GM19455 (cell line): ENCODE measurements at regions not wholly inside any gene's neighbourhood (a gene's known extent, or its start where the extent isn't known, plus 50 kb on each side); places are given as distances from the start of the nearest gene placed in this dataset.

Experiments used
- ATAC-seq: cut with Tn5 transposase; IDR thresholded peaks from one replicate; pipeline ENCODE4 v1.9.1; 2021; ENCODE audit not compliant: unreplicated experiment

DNA sequence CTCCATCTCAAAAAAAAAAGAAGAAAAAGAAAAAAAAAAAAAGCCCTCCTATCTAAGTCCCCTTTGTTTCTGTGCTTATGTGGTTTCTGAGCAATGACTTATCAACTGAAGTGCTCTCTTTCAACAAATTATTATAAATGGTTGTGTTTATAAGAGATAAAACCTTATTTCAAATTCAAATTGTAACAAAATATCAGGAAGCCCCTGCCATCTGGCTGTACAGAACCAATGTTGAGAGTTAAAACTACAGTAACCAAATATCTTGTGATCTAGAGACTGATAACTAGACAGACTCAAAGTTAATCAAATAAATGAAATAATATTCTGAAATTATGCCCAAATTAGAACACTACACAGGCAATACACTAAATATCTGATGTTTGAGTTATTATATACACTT, 143.0 kb upstream of the CPNE8 start:
- no peak for ATAC-seq

DNA sequence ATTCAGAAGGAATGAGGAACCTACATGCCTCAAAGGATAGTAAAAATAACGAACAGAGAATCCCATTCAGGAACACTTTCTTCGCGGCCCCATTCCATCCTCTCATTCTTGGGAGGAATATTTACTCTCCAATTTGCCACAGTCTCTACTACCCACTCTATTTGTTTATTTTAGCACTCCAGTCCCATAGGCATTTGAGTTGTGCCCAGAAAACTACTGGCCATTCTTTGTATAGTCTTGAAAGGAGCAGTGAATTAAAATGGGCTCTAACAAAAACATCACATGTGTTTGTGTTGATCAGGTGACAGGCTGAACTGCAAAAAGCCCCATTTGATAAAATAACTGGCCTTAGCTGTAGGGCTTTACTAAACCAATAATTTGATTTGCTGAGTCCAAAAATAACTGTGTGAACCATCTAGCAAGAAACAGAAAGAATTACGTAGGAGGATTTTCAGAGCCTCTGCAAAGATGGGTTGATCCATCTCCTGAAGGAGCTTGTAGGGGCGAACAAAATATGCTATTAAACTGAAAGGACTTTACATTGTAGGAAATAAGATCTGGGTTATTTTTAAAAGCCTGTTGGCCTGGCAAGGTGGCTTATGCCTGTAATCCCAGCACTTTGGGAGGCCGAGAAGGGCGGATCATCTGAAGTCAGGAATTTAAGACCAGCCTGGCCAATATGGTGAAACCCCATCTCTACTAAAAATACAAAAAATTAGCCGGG, 142.3 kb upstream of the CPNE8 start:
- no peak for ATAC-seq

DNA sequence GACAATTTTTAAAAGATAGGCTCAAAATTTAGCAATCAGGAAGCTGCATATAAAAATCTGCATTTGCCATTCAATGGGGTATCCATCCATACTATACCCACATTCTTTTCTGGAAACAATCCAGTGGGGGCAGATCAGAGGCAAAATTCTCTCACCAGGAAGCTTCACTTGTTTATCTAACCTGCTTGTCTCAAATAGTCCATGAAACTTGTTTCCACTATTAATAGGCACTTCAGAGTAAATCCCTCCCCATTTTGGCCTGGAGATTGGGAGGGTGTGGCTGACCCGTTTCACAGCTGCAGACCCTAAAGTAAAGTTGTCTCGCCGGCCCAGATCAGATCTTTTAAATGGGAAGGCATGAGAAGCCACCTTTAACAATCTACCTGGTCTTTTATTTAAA, 139.4 kb upstream of the CPNE8 start:
- no peak for ATAC-seq

DNA sequence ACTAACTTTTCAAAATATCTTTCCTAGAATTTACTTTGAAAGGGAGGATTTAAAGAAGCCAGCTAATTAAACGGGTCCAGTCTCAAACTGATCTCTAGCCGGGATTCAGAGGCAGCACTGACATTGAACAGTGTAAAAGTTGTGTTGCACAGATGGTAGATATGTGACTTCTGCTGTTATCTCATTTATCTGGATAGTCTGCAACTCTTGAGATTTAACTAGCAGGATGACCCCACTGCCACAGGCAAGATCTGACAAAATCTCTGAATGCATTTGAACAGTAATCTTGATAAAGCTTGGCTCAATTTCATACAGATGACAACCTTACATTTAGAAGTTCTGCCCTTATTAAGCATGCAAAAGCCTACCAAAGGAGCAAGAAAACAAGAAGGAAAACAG, 138.0 kb upstream of the CPNE8 start:
- ATAC-seq, result no peak

DNA sequence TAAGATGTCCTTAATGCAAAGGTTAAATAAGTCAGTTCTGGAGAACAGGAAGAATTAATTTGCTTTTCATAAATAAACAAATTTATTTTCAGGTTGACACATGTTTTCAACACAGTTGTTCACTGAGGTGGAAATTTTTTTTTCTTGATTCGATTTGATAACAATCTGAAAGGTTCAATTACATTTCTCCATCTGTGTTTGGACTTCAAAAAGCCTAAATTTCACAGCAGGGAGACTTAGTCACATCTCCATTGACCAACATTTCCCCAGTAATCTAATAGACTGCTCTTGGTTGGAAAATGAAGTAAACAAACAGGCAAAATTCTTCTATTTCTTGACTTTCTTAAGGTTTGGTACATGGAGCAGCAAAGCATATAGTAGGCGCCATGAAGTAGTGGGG, 134.9 kb upstream of the CPNE8 start:
- no peak for ATAC-seq

DNA sequence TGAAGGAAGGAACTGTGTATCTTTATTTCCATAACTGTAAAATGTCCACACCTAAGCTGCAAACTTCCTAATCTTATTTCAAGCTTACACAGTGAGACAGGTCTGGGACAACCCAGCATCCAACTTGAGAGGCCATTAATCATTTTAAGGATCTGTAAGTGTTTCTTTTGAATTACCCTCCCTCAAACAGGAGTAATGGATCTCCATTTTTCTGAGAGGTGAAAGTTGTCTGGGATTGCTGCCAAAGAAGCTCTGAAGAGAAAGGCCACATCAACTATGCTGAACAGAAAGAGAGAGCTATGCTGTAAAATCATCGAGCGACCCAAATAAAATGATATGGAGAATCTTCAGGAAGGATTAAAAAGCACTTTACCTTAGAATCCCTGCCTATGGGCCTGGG, 131.7 kb upstream of the CPNE8 start:
- ATAC-seq, result no peak

DNA sequence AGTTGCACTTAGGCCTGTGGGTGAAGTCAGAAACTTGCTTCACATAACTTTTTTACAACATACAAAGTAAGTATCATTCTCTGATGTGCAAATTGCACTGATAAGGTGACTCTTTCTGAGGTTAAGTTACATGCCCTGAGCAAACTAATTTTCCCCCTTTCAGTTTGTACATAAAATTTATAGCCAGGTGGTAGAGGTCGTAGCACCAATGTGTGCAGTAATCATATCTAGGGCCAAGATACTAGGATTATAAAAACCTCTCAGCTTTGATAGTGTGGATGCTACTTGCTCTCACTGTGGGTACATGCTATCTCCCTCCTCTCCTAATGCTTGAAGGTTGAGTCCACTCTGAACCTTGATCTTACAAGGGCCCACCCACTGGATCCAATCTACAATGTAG, 130.7 kb upstream of the CPNE8 start:
- ATAC-seq, result no peak

DNA sequence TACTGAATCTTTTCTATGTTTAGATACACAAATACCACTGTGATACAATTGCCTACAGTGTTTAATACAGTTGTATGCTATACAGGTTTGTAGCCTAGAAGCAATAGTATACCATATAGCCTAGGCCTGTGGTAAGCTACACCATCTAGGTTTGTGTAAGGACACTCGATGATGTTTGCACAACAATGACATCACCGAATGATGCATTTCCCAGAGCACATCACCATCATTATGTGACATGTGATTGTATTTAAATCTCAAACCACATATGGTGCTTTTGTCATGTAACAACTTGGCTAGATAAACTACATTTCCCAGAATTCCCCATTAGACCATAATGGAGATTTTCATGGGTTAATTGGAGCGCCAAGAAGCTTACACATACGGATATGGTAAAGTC, 128.4 kb upstream of the CPNE8 start:
- no peak for ATAC-seq

DNA sequence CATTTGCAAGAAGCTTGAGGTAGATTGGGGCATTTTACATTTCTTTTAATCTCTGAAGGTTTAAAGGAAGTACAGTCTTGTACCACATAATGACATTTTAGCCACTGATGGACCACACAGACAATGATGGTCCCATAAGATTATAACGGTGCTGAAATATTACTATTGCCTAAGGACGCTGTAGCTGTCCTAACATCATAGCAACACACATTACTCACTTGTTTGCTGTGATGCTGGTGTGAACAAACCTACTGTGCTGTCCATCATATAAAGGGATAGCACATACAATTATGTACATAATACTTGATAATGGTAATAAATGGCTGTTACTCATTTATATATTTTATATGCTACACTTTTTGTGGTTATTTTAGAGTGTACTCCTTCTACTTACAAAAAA, 127.1 kb upstream of the CPNE8 start:
- ATAC-seq, result no peak

DNA sequence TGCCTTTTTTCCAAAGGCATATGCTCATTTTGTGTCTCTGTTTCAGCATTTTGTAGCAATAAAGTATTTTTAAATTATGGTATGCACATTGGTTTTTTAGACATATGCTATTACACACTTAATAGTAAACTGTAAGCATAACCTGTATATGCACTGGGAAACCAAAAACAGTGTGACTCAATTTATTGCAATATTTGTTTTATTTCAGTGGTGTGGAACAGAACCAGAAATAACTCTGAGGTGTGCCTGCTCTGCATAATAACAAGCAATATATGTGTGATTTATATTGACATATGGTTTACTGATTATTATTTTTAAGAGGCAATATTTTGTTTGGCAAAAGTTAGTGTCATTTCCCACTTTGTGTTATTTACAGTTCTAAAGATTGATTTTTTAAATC, 126.6 kb upstream of the CPNE8 start:
- ATAC-seq, result no peak

DNA sequence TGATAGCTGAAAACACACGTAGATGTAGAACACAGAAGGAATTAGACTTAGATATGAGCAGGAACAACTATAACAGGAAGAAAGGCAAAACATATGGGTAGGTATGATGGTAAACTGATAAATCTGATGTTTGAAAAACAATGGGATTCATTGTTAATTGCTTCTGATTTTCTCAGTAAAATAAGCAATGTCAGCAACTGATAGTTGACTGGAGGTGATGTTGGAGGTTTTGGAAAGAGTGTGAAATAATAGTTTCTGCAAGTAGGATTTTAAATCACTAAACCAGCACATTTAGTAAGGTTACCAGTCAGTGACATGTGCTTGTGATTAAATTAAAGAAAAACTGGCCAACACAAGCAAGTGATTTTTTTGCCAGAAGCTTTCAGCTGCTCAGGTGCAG, 123.0 kb upstream of the CPNE8 start:
- no peak for ATAC-seq

DNA sequence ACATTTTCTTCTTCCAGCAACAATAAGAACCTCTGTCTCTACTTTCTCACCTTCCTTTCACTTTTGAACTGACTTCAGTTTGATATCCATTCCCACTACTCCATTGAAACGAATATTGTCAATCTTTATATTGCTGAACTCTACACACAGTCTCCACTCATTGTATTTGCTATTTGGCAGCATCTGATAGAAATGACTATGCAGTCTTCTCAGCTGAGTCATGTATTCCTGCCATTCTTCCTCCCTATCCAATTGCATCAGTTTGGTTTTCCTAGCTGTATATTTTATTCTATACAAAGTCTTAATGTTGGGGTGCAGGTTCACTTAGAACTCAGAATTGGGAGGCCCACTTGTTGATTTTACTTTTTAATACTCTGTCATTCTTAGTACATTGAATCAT, 107.5 kb upstream of the CPNE8 start:
- no peak for ATAC-seq

DNA sequence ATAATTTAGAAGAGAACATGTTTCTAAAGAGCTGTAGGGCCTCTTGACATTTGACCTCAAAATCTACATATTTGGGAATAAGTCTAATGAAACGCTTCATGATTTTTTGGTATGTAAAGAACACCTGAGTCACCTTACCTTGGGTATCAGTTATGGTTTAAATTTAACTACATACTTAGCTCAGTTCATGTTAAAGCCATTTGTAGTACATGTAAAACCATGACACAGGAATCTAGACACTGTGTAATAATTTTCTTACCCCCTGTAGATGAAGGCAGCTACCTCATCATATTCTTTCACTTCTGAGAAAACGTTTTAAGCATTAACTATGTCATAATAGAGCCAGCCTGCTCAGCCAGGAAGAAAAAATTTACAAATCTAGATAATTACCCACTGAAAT, 105.8 kb upstream of the CPNE8 start:
- ATAC-seq, result no peak

DNA sequence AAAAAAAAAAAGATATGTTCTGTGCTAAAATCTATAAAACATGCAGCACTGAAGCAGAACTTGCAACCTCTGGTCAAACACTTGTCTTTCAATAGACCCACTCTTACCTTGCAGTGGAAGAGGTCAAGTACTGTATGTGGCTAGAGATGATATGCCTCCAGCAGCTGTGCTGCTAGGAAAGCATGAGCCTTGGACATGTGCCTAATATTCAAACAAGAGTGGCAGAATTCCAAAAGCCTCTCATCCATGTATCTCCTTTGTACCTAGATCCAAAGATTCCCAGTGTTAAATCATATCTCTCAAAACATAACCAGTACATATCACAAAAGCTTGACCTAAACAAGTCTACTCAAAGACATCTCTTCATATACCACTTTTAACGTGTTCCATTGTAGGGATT, 105.0 kb upstream of the CPNE8 start:
- no peak for ATAC-seq

DNA sequence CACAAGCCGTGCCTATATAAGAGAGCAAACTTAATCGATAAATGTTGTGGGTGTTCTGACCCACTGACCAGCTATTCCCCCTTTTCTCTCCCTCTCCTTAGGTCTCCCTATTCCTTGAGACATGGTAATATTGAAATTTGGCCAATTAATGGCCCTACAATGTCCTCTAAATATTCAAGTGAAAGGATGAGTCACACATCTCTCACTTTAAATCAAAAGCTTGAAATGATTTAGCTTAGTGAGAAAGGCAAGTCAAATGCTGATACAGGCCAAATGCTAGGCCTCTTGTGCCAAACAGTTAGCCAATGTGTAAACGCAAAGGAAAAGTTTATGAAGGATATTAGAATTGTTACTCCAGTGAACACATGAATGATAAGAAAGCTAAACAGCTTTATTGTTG, 102.2 kb upstream of the CPNE8 start:
- no peak for ATAC-seq

DNA sequence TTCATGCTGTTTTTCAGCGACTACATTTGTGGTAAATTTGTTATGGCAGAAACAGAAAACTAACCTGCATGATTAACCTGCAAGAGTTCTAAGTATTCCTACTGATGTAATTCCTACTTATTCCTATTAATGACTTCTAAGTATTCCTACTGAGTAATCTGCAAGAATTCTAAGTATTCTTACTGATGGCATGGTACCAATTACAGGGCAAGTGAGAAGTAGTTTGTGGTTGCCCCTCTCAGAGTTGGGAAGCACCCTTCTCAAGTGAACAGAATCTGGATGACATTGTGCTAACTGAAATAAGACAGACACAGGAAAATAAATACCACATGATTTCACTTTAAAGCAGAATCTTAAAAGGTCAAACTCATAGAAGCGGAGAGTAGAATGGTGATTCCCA, 100.9 kb upstream of the CPNE8 start:
- ATAC-seq, result no peak

DNA sequence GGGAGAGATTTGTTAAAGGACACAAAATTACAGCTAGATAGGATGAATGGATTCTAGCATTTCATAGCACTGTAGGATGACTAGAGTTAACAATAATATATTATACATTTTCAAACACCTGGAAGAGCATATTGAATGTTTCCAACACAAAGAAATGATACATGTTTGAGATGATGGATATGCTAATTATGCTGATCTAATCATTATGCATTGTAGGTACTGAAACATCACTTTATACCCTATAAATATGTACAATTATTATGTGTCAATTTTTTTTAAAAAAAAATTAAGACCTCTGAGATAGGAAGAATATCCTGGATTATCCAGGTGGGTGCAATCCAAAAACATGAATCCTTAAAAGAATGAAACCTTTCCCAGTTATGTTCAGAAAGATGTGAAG, 100.3 kb upstream of the CPNE8 start:
- ATAC-seq, result no peak

DNA sequence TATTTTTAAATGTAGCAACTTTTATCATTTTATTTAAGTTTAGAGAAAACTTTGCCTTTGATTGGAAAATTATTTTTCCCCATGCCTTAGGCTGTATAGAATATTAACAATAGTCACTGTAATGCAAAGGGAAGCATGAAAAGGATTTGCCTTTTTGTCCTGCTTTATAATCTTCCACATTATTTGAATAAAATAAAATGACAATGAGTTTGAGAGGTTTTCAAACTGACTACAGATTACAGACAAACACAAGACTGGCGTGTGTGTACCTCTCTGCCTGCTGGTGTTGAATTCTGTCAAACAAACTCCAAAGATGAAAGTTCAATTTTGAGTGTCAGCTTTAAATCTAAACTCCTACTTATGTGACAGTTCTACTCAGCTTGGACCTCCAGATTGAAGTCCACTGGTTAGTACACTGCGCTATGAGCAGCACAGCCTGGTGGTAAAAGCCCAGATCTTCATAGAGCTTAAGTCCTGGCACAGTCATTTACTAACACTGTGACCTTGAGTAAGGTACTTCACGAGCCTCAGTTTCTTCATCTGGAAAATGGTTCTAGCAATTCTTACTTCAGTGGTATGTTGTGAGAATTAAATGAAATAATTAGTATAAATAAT, 98.3 kb upstream of the CPNE8 start:
- no peak for ATAC-seq

DNA sequence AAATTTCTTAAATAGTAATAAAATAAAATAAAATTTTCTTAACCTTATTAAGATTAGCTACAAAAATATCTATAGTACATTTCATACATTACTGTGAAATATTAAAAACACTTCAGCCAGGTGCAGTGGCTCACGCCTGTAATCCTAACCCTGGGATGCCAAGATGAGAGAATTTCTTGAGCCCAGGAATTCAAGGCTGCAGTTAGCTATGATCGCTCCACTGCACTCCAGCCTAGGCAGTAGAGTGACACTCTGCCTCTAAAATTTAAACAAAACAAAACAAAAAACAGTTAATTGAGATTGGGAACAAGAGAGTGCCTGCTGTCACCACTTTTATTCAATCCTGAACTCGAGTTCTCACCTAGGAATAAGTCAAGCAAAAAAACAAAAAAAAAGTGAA, 95.0 kb upstream of the CPNE8 start:
- no peak for ATAC-seq

DNA sequence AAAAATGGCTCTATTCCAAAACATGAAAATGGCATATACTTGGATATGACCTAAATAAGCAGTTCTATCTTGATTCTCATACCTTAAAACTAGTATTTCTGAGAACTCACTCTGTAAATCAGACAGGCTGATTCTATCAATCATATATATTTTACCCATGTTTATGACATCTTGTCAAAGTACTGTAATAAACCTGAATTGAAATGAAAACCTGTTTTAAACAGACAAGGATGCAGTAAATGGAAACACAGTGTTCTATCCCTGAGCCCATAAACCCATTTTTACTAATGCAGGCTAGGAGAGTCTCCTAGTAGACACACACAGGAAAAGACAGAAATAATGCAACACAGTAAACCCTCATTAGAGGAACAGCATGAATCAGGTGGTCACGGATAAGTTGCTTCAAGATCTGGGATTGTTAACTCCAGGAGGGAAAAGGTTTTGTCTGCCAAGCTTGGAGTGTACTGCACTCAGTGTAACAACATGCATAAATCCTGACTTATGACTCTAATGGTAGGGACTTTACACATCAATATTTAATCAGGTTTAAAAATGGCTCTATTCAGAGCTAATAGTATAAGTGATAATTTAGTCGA, 93.6 kb upstream of the CPNE8 start:
- ATAC-seq, result no peak

DNA sequence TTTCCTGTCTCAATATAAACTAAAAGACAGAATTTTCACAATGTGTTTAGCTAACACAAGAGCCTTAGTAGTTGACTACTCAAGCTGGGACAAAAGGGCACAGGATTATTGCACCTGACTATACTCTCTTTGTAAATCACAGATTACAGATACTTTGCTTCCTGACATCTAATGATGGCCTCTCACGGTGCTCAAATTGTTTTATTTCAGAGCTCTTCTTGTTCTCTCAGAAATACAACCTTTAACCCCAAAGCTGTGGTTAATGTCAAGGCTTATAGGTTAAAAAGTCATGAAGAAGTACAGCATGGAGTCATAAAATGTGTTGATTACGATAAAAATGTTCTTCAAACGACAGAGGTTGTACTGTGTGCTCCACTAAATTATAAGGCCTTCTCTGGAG, 89.9 kb upstream of the CPNE8 start:
- ATAC-seq, result no peak

DNA sequence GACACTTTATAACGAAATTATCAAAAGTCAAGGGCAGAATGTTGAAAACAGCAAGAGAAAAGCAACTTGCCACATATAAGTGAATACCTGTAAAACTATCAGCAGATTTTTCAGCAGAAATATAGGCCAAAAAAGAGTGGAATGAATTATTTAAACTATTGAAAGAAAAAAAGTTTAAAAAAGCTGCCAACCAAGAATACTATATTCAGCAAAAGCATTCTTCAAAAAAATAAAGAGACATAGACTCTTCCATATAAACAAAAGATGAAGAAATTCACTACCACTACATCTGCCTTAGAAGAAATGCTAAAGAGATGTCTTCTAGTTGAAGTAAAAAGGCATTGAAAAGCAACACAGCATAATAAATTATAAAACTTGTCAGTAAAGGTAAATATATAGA, 80.6 kb upstream of the CPNE8 start:
- ATAC-seq, result no peak

DNA sequence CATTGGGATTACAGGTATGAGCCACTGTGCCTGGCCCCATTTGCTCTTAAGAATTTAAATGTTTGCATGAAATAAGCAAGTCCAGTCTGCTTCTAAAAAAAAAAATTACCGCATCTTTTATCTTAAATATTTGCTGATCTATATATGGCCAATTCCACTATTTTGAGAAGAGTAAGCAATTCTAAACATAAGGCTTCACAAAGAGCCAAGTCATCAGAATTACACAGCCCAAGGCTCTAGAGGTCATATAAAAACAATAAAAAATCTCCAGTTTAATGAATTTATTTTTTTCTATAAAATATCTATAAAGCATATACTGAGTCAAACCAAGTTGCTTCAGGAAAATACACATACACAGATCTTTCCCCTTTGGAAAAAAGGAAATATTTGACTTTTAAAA, 79.0 kb upstream of the CPNE8 start:
- ATAC-seq, result no peak
